ACC112 (cell line): ENCODE measurements at regions not wholly inside any gene's neighbourhood (a gene's known extent, or its start where the extent isn't known, plus 50 kb on each side); places are given as distances from the start of the nearest gene placed in this dataset.
"Not testable (repeated sequence)": the region's sequence is repeated elsewhere in the genome, so short reads cannot be mapped to it uniquely, and the experiment has no call there.

Source experiments
- H2AFZ ChIP-seq: fragments of 200-600 bp; sonication (generic); one replicate; pipeline ENCODE4 v1.6.0; 2017; ENCODE audit warnings: antibody characterized with exemption, low read length; ENCODE audit not compliant: unreplicated experiment
- H3K27ac ChIP-seq: fragments of 200-600 bp; sonication (generic); 2 replicates; pipeline ENCODE4 v1.5.1; 2014; ENCODE audit warnings: low read depth, mild to moderate bottlenecking, antibody characterized with exemption, low read length, moderate library complexity
- H3K27me3 ChIP-seq: fragments of 200-600 bp; sonication (generic); 2 replicates; pipeline ENCODE4 v1.6.1; 2014; ENCODE audit warnings: mild to moderate bottlenecking, antibody characterized with exemption, low read length, moderate library complexity, mixed read lengths; ENCODE audit not compliant: insufficient read depth
- H3K36me3 ChIP-seq: fragments of 200-600 bp; sonication (generic); 2 replicates; pipeline ENCODE4 v1.6.1; 2016; ENCODE audit warnings: mild to moderate bottlenecking, antibody characterized with exemption, low read length, moderate library complexity, mixed read lengths; ENCODE audit not compliant: insufficient read depth
- H3K4me1 ChIP-seq: fragments of 200-600 bp; sonication (generic); one replicate; pipeline ENCODE4 v1.6.1; 2016; ENCODE audit warnings: low read length, mixed read lengths; ENCODE audit not compliant: insufficient read depth, unreplicated experiment, control insufficient read depth
- H3K4me3 ChIP-seq: fragments of 200-600 bp; sonication (generic); 2 replicates; pipeline ENCODE4 v1.5.1; 2014; ENCODE audit warnings: mild to moderate bottlenecking, low read depth, low read length
- H3K79me2 ChIP-seq: fragments of 200-600 bp; sonication (generic); one replicate; pipeline ENCODE4 v1.6.0; 2016; ENCODE audit warnings: low read length; ENCODE audit not compliant: control insufficient read depth, unreplicated experiment, insufficient read depth

GRCh38 chr5:43837091-43837490 lies 234.1 kb downstream of the NNT start:
- Histone ChIP-seq H3K79me2 (no peaks in the 10 kb centered on the region), H3K4me1 (peaks cover 29% of the 10 kb centered on the region), H3K4me3 (no peak overlapping the region), H3K27ac (no peak overlapping the region), H3K27me3 (no peaks in the 10 kb centered on the region), H3K36me3 (no peaks in the 10 kb centered on the region), H2AFZ (no peak overlapping the region)

GRCh38 chr5:43833961-43834360 lies 231.0 kb downstream of the NNT start:
- no peaks in the 10 kb centered on the region for H3K79me2 ChIP-seq
- H3K27me3 ChIP-seq = no peaks in the 10 kb centered on the region
- no peak overlapping the region for H3K27ac ChIP-seq

GRCh38 chr5:43824325-43824964 lies 221.5 kb downstream of the NNT start:
- H3K36me3 ChIP-seq, H3K79me2 ChIP-seq, H3K4me1 ChIP-seq, H3K27ac ChIP-seq, H3K4me3 ChIP-seq, H3K27me3 ChIP-seq, H2AFZ ChIP-seq: not testable (repeated sequence)

More at GRCh38 chr5:43833961-43834360, 231.0 kb downstream of the NNT start:
- H3K4me3 ChIP-seq = no peak overlapping the region
- peaks cover 12% of the 10 kb centered on the region for H3K4me1 ChIP-seq
- no peaks in the 10 kb centered on the region for H3K36me3 ChIP-seq
- H2AFZ ChIP-seq = no peak overlapping the region

- H3K27me3 ChIP-seq, H3K36me3 ChIP-seq, H3K27ac ChIP-seq, H3K4me1 ChIP-seq, H2AFZ ChIP-seq, H3K79me2 ChIP-seq, H3K4me3 ChIP-seq: not testable (repeated sequence)
These were observed 215.4 kb downstream of the NNT start for GRCh38 chr5:43818394-43818793.

GRCh38 chr5:43815497-43815896 lies 212.5 kb downstream of the NNT start:
- Histone ChIP-seq H3K4me1 (no peaks in the 10 kb centered on the region), H3K27ac (no peak overlapping the region), H3K79me2 (no peaks in the 10 kb centered on the region), H2AFZ (no peak overlapping the region), H3K27me3 (no peaks in the 10 kb centered on the region), H3K36me3 (no peaks in the 10 kb centered on the region), H3K4me3 (no peak overlapping the region)

GRCh38 chr5:43804723-43805122 lies 201.7 kb downstream of the NNT start:
- Histone ChIP-seq H3K27ac (no peak overlapping the region), H3K79me2 (no peaks in the 10 kb centered on the region), H3K4me1 (peaks cover 8% of the 10 kb centered on the region), H2AFZ (no peak overlapping the region), H3K27me3 (no peaks in the 10 kb centered on the region), H3K36me3 (no peaks in the 10 kb centered on the region), H3K4me3 (no peak overlapping the region)

- Histone ChIP-seq H3K36me3 (no peaks in the 10 kb centered on the region), H2AFZ (no peak overlapping the region), H3K27me3 (no peaks in the 10 kb centered on the region), H3K79me2 (no peaks in the 10 kb centered on the region), H3K4me1 (peaks cover 8% of the 10 kb centered on the region), H3K27ac (no peak overlapping the region), H3K4me3 (no peak overlapping the region)
These were observed 201.1 kb downstream of the NNT start for GRCh38 chr5:43804041-43804440.

GRCh38 chr5:43802651-43803050 lies 199.7 kb downstream of the NNT start:
- no peaks in the 10 kb centered on the region for H3K36me3 ChIP-seq
- H3K27me3 ChIP-seq = no peaks in the 10 kb centered on the region
- peaks cover 8% of the 10 kb centered on the region for H3K4me1 ChIP-seq
- H3K27ac ChIP-seq = no peak overlapping the region
- H3K4me3 ChIP-seq = no peak overlapping the region
- no peaks in the 10 kb centered on the region for H3K79me2 ChIP-seq
- H2AFZ ChIP-seq = no peak overlapping the region

GRCh38 chr5:43802119-43802518 lies 199.1 kb downstream of the NNT start:
- no peaks in the 10 kb centered on the region for H3K79me2 ChIP-seq
- H3K4me3 ChIP-seq = no peak overlapping the region
- no peak overlapping the region for H3K27ac ChIP-seq
- no peaks in the 10 kb centered on the region for H3K36me3 ChIP-seq
- H2AFZ ChIP-seq = no peak overlapping the region
- H3K27me3 ChIP-seq = no peaks in the 10 kb centered on the region
- peaks cover 8% of the 10 kb centered on the region for H3K4me1 ChIP-seq

GRCh38 chr5:43798740-43799139 lies 195.8 kb downstream of the NNT start:
- no peak overlapping the region for H3K4me3 ChIP-seq
- H3K36me3 ChIP-seq = no peaks in the 10 kb centered on the region
- no peaks in the 10 kb centered on the region for H3K27me3 ChIP-seq
- H3K27ac ChIP-seq = no peak overlapping the region
- H3K79me2 ChIP-seq = no peaks in the 10 kb centered on the region
- H2AFZ ChIP-seq = no peak overlapping the region
- H3K4me1 ChIP-seq = peaks cover 8% of the 10 kb centered on the region

GRCh38 chr5:43791880-43792279 lies 188.9 kb downstream of the NNT start:
- not testable (repeated sequence) for H3K36me3 ChIP-seq, H3K79me2 ChIP-seq, H3K27ac ChIP-seq, H3K4me1 ChIP-seq, H3K27me3 ChIP-seq, H3K4me3 ChIP-seq, H2AFZ ChIP-seq
